Activated naive CD4-positive, alpha-beta T cell treated with anti-CD3 and anti-CD28 coated beads, Interleukin-2, amount 50 U/mL, for 72 hours (primary cell): ENCODE measurements at regions not wholly inside any gene's neighbourhood (a gene's known extent, or its start where the extent isn't known, plus 50 kb on each side); places are given as distances from the start of the nearest gene placed in this dataset.

Experiments used
- ATAC-seq, 2 donors: fragments of 150-1000 bp; cut with Tn5 transposase; 2 replicates each; pipeline ENCODE4 v1.10.0; 2021; ENCODE audit warnings: mild to moderate bottlenecking in 2 of 2, moderate library complexity in 2 of 2
- DNase-seq, 2 donors: peaks; one replicate each; pipeline ENCODE4 v3.0.0; 2021 to 2022; ENCODE audit warnings: low spot score in 2 of 2
- H3K27ac Mint-ChIP-seq, 2 donors: one replicate each; pipeline ENCODE4 v1.8.0; 2022; ENCODE audit warnings: mild to moderate bottlenecking in 2 of 2, mixed read lengths in 2 of 2
- H3K36me3 Mint-ChIP-seq, 2 donors: one replicate each; pipeline ENCODE4 v1.8.0; 2022; ENCODE audit warnings: mixed read lengths in 2 of 2
- H3K9me3 Mint-ChIP-seq, 2 donors: one replicate each; pipeline ENCODE4 v1.8.0; 2022; ENCODE audit warnings: mixed read lengths in 2 of 2

DNA sequence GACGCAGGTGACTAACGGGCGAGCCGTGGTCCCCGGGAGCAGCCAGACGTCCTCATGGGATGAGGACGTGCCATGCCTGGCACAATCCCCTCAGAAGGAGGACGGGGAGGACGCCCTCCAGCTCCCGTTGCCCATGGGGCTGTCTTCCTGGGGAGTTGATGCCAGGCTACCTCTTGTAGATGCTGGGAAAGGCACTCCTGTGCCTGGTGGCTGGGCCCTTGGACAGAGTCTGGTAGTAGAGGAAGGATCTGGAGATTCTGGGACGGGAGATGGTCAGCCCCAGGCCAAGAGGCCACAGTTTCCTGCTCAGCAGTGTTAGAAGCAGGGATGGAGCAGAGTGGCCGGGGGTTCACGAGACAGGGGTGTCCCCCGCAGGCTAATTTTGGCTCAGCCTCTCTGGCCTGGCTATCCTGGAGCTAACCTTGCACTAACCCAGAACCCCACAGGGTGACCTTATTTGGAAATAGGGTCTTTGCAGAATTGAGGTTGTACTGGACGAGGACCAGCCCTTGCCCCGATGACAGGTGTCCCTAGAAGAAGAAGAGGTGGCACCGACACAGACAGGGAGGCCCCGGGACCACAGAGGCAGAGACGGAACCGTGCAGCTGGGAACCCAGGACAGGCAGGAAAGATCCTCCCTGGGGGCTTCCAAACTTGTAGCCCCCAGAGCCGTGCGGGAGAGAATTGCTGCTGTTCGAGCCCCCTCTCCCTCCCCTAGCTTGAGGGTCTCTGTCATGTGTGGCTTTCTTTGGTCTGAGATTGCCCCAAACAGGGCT, 50.1 kb upstream of the ADRA2C start:
- DNase-seq: no peak
- peaks cover 0 to 6% of the 10 kb centered on the region in 2 donors for H3K36me3 Mint-ChIP-seq
- H3K9me3 Mint-ChIP-seq: peaks cover 5 to 9% of the 10 kb centered on the region in 2 donors
- no peak overlapping the region for H3K27ac Mint-ChIP-seq
- no peak for ATAC-seq

GRCh38 chr4:3715061-3715854, 50.9 kb upstream of the ADRA2C start:
- Mint-ChIP-seq H3K27ac (no peak overlapping the region), H3K36me3 (peaks cover 0 to 6% of the 10 kb centered on the region in 2 donors), H3K9me3 (peaks cover 5 to 9% of the 10 kb centered on the region in 2 donors)
- DNase-seq (no peak), ATAC-seq (no peak)

DNA sequence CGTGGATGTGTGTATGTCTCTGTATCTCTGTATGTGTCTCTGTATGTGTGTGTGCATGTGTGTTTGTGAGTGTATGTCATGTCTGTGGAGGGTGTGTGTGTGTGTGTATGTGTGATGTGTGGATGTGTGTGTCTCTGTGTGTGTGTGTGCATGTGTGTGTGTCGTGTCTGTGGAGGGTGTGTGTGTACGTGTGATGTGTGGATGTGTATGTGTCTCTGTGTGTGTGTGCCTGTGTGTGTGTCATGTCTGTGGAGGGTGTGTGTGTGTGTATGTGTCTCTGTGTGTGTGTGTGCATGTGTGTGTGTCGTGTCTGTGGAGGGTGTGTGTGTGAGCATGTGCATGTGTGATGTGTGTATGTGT, 51.6 kb upstream of the ADRA2C start:
- DNase-seq: no peak
- Mint-ChIP-seq H3K9me3 (peaks cover 5 to 9% of the 10 kb centered on the region in 2 donors), H3K36me3 (peaks cover 0 to 6% of the 10 kb centered on the region in 2 donors), H3K27ac (no peak overlapping the region)
- ATAC-seq: no peak

- H3K27ac Mint-ChIP-seq: no peak overlapping the region
- H3K36me3 Mint-ChIP-seq: peaks cover 0 to 3% of the 10 kb centered on the region in 2 donors
- ATAC-seq: no peak
- no peak for DNase-seq
- peaks cover 3 to 7% of the 10 kb centered on the region in 2 donors for H3K9me3 Mint-ChIP-seq
These were observed 52.2 kb upstream of the ADRA2C start for GRCh38 chr4:3713817-3714641.

- Mint-ChIP-seq H3K36me3 (no peaks in the 10 kb centered on the region), H3K27ac (no peak overlapping the region), H3K9me3 (peaks cover 0 to 4% of the 10 kb centered on the region in 2 donors)
- ATAC-seq: no peak
- no peak for DNase-seq
These were observed 52.8 kb upstream of the ADRA2C start for GRCh38 chr4:3713346-3713745.

DNA sequence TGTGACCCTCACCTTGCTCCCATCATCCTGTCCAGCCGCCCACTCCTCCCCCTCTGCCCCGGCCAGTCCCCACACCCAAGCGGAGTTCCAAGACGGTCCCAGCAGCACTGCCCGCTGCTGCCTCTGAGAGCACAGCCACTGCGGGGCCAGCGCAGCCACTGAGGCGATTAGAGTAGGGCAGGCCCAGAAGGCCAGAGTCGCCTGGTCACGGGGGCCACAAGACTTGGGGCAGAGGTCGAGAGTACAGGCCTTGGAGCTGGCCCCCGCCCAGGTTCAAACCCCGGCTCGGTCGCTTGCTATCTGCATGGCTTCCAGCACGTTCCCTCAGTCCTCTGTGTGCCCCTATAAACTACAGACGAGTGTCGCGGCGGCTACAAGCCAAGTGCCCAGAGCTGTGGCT, 53.2 kb upstream of the ADRA2C start:
- no peak for ATAC-seq
- no peak for DNase-seq
- Mint-ChIP-seq H3K27ac (no peak overlapping the region), H3K36me3 (no peaks in the 10 kb centered on the region), H3K9me3 (peaks cover 0 to under 1% of the 10 kb centered on the region in 2 donors)

DNA sequence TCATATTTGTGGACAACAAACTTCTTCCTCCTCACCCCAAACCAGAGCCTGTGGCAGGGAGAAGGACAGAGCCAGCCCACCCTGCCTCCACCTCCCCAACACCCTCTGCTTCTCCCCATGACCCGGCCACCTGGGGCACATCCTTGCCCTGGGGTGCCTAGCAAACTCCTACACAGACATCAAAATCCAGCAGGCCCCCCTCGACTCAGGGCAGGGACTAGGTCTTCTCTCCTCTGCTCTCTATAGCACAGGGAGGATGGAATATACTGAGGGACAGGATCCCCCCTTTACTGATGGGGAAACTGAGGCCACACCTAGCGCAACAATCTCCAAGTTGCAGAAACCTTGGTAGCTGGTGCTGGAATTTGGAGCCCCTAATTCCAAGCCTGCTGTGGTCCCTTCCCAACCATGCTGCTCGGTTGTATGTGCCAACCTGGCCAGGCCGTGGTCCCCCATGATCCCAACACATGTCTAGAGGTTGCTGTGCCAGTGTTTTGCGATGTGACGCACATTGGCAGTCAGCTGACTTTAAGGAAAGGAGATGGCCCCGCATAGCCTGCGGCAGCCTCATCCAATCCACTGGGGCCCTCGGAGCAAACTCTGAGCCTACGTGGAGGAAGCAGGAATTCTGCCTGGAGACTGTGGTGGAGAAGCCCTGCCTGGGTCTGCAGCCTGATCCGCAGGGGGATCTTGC, 53.9 kb upstream of the ADRA2C start:
- H3K9me3 Mint-ChIP-seq: no peaks in the 10 kb centered on the region
- no peaks in the 10 kb centered on the region for H3K36me3 Mint-ChIP-seq
- ATAC-seq (no peak), DNase-seq (no peak)
- no peak overlapping the region for H3K27ac Mint-ChIP-seq

GRCh38 chr4:3711183-3712111, 54.7 kb upstream of the ADRA2C start:
- H3K36me3 Mint-ChIP-seq: no peaks in the 10 kb centered on the region

DNA sequence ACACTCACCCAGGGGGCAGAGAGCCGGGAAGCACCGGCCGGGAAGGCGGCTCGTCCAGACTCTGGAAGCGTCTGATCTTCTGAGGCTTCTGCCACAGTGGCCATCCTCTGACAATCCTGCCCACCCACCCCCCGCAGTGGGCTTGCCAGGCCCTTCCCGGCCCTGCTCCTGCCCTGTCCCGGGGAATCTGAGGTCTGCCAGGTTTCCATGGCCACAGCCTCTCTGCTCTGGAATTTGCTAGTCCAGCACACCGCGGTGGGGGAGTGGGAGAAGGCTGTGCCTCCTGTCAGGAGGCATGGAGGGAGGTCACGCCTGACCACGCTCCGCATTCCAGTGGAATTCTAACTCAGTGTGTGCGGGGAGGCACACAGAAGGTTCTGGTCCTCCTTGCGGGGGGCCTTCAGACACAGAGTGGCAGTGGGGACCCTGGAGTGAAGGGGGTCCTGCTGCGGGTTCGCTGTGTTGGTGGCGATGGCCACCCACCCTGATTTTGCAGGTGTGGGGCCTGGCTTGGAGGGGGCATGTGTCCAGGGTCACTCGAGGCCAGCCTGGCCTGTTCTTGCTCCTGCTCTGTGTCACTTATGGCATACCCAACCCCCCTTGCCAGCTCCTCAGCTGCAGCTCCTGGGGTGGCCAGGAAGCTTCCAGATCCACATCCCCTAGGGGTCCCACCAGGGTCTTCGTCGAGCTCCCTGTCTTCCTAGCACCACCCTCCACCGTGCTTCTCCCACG, 55.6 kb upstream of the ADRA2C start:
- Mint-ChIP-seq H3K9me3 (no peaks in the 10 kb centered on the region), H3K36me3 (no peaks in the 10 kb centered on the region), H3K27ac (no peak overlapping the region)
- ATAC-seq: no peak
- DNase-seq: no peak

More at GRCh38 chr4:3711183-3712111, 54.7 kb upstream of the ADRA2C start:
- no peak for DNase-seq
- H3K9me3 Mint-ChIP-seq: no peaks in the 10 kb centered on the region
- ATAC-seq: no peak
- no peak overlapping the region for H3K27ac Mint-ChIP-seq

GRCh38 chr4:3709846-3710441, 56.2 kb upstream of the ADRA2C start:
- no peaks in the 10 kb centered on the region for H3K9me3 Mint-ChIP-seq
- H3K36me3 Mint-ChIP-seq: no peaks in the 10 kb centered on the region
- no peak overlapping the region for H3K27ac Mint-ChIP-seq
- DNase-seq: no peak
- ATAC-seq: no peak

- Mint-ChIP-seq H3K36me3 (no peaks in the 10 kb centered on the region), H3K27ac (no peak overlapping the region)
These were observed 56.9 kb upstream of the ADRA2C start for GRCh38 chr4:3709061-3709845.

GRCh38 chr4:3708611-3709010, 57.6 kb upstream of the ADRA2C start:
- DNase-seq (no peak), ATAC-seq (no peak)
- Mint-ChIP-seq H3K36me3 (no peaks in the 10 kb centered on the region), H3K27ac (no peak overlapping the region), H3K9me3 (no peaks in the 10 kb centered on the region)

More at GRCh38 chr4:3709061-3709845, 56.9 kb upstream of the ADRA2C start:
- ATAC-seq (no peak), DNase-seq (no peak)
- H3K9me3 Mint-ChIP-seq: no peaks in the 10 kb centered on the region

- Mint-ChIP-seq H3K27ac (no peak overlapping the region), H3K36me3 (no peaks in the 10 kb centered on the region), H3K9me3 (no peaks in the 10 kb centered on the region)
- ATAC-seq: no peak
- DNase-seq: no peak
These were observed 58.1 kb upstream of the ADRA2C start for GRCh38 chr4:3708103-3708510.
